PC-9 (cell line): ENCODE measurements at regions not wholly inside any gene's neighbourhood (a gene's known extent, or its start where the extent isn't known, plus 50 kb on each side); places are given as distances from the start of the nearest gene placed in this dataset.

ENCODE experiments used
- BruUV-seq: library from RNA; stranded (reverse); fragments of 400-500 nt; replicated peaks from 2 replicates; lab custom pipeline; 2021; lab: Mats Ljungman, UMichigan
- CTCF ChIA-PET: fragments of 300-600 bp; sonication (Branson Sonifier 250); formaldehyde crosslinking; loops from one replicate; lab custom pipeline; 2022; ENCODE audit warnings: antibody characterized with exemption; lab: Charles Lee
- POLR2A ChIA-PET: fragments of 300-600 bp; sonication (Branson Sonifier 250); formaldehyde crosslinking; loops from one replicate; lab custom pipeline; 2022; ENCODE audit warnings: antibody characterized with exemption; ENCODE audit not compliant: unreplicated experiment; lab: Charles Lee
- DNase-seq, 2 experiments: peaks; one replicate each; pipeline versions ENCODE4 v3.0.0 to v3.0.0-alpha.2; 2015 to 2022; ENCODE audit warnings: mixed read lengths in 1 of 2
- H2AFZ ChIP-seq: fragments of 200-600 bp; sonication (generic); 2 replicates; pipeline ENCODE4 v1.8.1; 2017; ENCODE audit warnings: antibody characterized with exemption
- H3F3A ChIP-seq: fragments of 200-600 bp; sonication (generic); 2 replicates; pipeline ENCODE4 v1.8.1; 2017; ENCODE audit warnings: antibody characterized with exemption, mild to moderate bottlenecking, low read depth; ENCODE audit not compliant: insufficient read depth
- H3K27ac ChIP-seq: fragments of 200-600 bp; sonication (generic); 2 replicates; pipeline ENCODE4 v1.6.1; 2016; ENCODE audit warnings: mixed run types
- H3K27me3 ChIP-seq: fragments of 200-600 bp; sonication (generic); 2 replicates; pipeline ENCODE4 v1.6.1; 2016; ENCODE audit warnings: low read depth, mixed run types; ENCODE audit not compliant: insufficient read depth
- H3K36me3 ChIP-seq: fragments of 200-600 bp; sonication (generic); 2 replicates; pipeline ENCODE4 v1.6.1; 2016; ENCODE audit warnings: low read depth, mixed run types
- H3K4me1 ChIP-seq: fragments of 200-600 bp; sonication (generic); replicated peaks from 2 replicates; pipeline ENCODE4 v1.6.1; 2016; ENCODE audit warnings: mixed run types; ENCODE audit not compliant: insufficient read depth
- H3K4me2 ChIP-seq: fragments of 200-600 bp; sonication (generic); 2 replicates; pipeline ENCODE4 v1.6.1; 2017; ENCODE audit warnings: mixed run types
- H3K4me3 ChIP-seq: fragments of 200-600 bp; sonication (generic); 2 replicates; pipeline ENCODE4 v1.6.1; 2016; ENCODE audit warnings: mixed run types
- H3K79me2 ChIP-seq: fragments of 200-600 bp; sonication (generic); 2 replicates; pipeline ENCODE4 v1.6.1; 2017; ENCODE audit warnings: low read depth, mixed run types
- H3K9me2 ChIP-seq: fragments of 200-600 bp; sonication (generic); 2 replicates; pipeline ENCODE4 v1.8.1; 2017; ENCODE audit warnings: mild to moderate bottlenecking; ENCODE audit not compliant: insufficient read depth
- H3K9me3 ChIP-seq: fragments of 200-600 bp; sonication (generic); 2 replicates; pipeline ENCODE4 v1.8.1; 2016; ENCODE audit warnings: low read depth; ENCODE audit not compliant: insufficient read depth
- H4K20me1 ChIP-seq: fragments of 200-600 bp; sonication (generic); 2 replicates; pipeline ENCODE4 v1.8.1; 2017; ENCODE audit not compliant: insufficient read depth
- EZH2 ChIP-seq: fragments of 200-600 bp; sonication (generic); IDR thresholded peaks from 2 replicates; pipeline ENCODE4 v1.8.0; 2017; ENCODE audit warnings: antibody characterized with exemption, low read depth
- intact Hi-C: fragments of 100-400 bp; cut with micrococcal nuclease; formaldehyde crosslinking; loops from one replicate; pipeline ENCODE4 v1.10.0; 2022; ENCODE audit not compliant: unreplicated experiment
- TF ChIP-seq, protein P1 (sequence below): fragments of 200-600 bp; sonication (generic); conservative IDR thresholded peaks from 2 replicates; pipeline ENCODE4 v1.6.1; 2017; ENCODE audit warnings: mixed run types, antibody characterized with exemption, mild to moderate bottlenecking, moderate library complexity

DNA sequence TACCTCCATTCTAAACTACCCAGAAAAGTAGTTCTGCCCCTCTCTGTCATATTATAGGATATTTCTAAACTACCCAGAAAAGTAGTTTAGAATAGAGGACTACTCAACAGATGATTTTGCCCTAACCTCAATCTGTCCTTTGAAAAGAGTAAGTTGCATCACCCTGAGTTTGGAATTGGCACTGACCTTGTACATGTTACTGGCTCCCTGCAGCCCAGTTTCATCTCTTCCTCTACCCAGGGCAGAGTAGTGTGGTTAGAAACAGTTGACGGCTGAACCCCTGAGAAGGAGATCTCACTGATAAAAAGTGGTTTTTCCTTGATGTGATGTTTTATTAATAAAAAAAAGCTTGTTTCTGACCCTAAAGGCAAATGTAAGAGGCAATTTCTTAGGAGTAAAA is 340.5 kb upstream of the NECTIN3 start:
- Histone ChIP-seq H3K4me1 (no peaks in the 10 kb centered on the region), H2AFZ (no peak overlapping the region), H3K27ac (no peak overlapping the region), H3K79me2 (no peaks in the 10 kb centered on the region), H3K9me2 (no peaks in the 10 kb centered on the region), H3K36me3 (no peaks in the 10 kb centered on the region), H3F3A (no peaks in the 10 kb centered on the region), H3K9me3 (no peaks in the 10 kb centered on the region), H3K27me3 (no peaks in the 10 kb centered on the region), H3K4me2 (no peak overlapping the region), H3K4me3 (no peak overlapping the region), H4K20me1 (no peaks in the 10 kb centered on the region)
- TF ChIP-seq EZH2 = no peak
- TF ChIP-seq, protein P1, sequence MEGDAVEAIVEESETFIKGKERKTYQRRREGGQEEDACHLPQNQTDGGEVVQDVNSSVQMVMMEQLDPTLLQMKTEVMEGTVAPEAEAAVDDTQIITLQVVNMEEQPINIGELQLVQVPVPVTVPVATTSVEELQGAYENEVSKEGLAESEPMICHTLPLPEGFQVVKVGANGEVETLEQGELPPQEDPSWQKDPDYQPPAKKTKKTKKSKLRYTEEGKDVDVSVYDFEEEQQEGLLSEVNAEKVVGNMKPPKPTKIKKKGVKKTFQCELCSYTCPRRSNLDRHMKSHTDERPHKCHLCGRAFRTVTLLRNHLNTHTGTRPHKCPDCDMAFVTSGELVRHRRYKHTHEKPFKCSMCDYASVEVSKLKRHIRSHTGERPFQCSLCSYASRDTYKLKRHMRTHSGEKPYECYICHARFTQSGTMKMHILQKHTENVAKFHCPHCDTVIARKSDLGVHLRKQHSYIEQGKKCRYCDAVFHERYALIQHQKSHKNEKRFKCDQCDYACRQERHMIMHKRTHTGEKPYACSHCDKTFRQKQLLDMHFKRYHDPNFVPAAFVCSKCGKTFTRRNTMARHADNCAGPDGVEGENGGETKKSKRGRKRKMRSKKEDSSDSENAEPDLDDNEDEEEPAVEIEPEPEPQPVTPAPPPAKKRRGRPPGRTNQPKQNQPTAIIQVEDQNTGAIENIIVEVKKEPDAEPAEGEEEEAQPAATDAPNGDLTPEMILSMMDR = no peak
- DNase-seq = no peak
- ChIA-PET CTCF (no interaction called here), POLR2A (interaction anchor here (0.7 kb wide), 1 partner anchor 156 kb away, joined by 5 read pairs; no protein-coding TSS in a partner anchor)
- intact Hi-C loops = no loop called here
- no TSS peak for BruUV-seq

DNA sequence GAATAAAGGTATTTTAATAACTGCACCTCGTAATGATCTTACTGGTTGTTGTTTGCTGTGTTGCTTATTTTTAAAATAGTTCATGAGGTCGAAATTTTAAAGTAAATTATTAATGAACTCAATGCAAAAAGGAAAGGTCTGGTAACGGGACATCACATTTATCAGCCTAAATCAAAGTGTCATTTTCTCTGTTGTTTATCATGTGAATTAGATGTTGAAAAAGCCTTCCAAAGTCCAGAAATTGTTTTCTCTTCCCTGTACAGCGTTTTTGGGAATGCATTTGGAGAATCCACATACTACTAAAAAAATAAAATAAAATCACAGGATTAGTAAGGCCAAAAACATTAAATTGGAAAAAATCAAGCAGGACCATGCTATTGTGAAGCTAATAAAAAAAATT is 339.2 kb upstream of the NECTIN3 start:
- Histone ChIP-seq H3K9me3 (no peaks in the 10 kb centered on the region), H3K4me2 (no peak overlapping the region), H3K36me3 (no peaks in the 10 kb centered on the region), H3F3A (no peaks in the 10 kb centered on the region), H3K79me2 (no peaks in the 10 kb centered on the region), H3K4me3 (no peak overlapping the region), H3K27ac (no peak overlapping the region), H2AFZ (no peak overlapping the region), H4K20me1 (no peaks in the 10 kb centered on the region), H3K4me1 (no peaks in the 10 kb centered on the region), H3K9me2 (no peaks in the 10 kb centered on the region), H3K27me3 (no peaks in the 10 kb centered on the region)
- ChIA-PET POLR2A (no interaction called here), CTCF (no interaction called here)
- intact Hi-C loops = no loop called here
- no peak for TF ChIP-seq EZH2
- TF ChIP-seq, protein P1 = no peak
- no TSS peak for BruUV-seq
- DNase-seq = no peak

DNA sequence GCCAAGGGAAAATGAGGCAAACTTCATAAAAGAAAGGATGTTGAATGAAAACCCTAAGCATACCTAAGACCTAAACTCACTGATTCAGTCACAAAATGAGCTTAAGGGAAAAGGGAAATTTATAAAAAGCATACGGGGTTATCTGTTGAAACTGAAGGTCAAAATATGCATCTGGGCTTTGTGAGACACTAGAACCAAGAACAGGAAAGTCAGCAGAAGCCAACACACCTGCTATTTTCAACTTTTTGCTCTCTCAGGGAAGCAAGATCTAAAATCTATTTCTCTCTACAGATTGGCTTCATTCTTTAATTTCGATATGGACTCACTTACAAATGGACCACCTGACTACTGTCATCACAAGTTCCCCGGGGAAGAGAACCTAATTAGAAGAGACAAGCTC is 338.6 kb upstream of the NECTIN3 start:
- Histone ChIP-seq H3K27ac (no peak overlapping the region), H3K9me3 (no peaks in the 10 kb centered on the region), H3K4me2 (no peak overlapping the region), H3K79me2 (no peaks in the 10 kb centered on the region), H3F3A (no peaks in the 10 kb centered on the region), H3K27me3 (no peaks in the 10 kb centered on the region), H3K4me3 (no peak overlapping the region), H3K4me1 (no peaks in the 10 kb centered on the region), H4K20me1 (no peaks in the 10 kb centered on the region), H3K9me2 (no peaks in the 10 kb centered on the region), H3K36me3 (no peaks in the 10 kb centered on the region), H2AFZ (no peak overlapping the region)
- BruUV-seq = no TSS peak
- TF ChIP-seq, protein P1 = no peak
- no peak for TF ChIP-seq EZH2
- ChIA-PET POLR2A (no interaction called here), CTCF (no interaction called here)
- no peak for DNase-seq
- intact Hi-C loops = no loop called here
